WTC11 (cell line): ENCODE measurements at regions not wholly inside any gene's neighbourhood (a gene's known extent, or its start where the extent isn't known, plus 50 kb on each side); places are given as distances from the start of the nearest gene placed in this dataset.

ENCODE experiments used
- ATAC-seq: fragments of 200-7000 bp; cut with Tn5 transposase; 2 replicates; pipeline ENCODE4 v1.10.0; 2021; ENCODE audit warnings: mild to moderate bottlenecking, moderate library complexity
- CTCF ChIA-PET: fragments of 300-600 bp; sonication (Branson Sonifier 250); formaldehyde crosslinking; loops from one replicate; lab custom pipeline; 2021; ENCODE audit warnings: antibody characterized with exemption; lab: Charles Lee
- POLR2A ChIA-PET: fragments of 350-600 bp; sonication (Branson Sonifier 250); formaldehyde crosslinking; loops from one replicate; lab custom pipeline; 2021; ENCODE audit warnings: antibody characterized with exemption; lab: Charles Lee
- DNase-seq: peaks from one replicate; pipeline ENCODE4 v3.0.0; 2021; ENCODE audit warnings: low spot score
- H3K27ac Mint-ChIP-seq: 2 replicates; pipeline ENCODE4 v1.8.0; 2021; ENCODE audit warnings: mixed read lengths
- H3K27me3 Mint-ChIP-seq: 2 replicates; pipeline ENCODE4 v1.8.0; 2021; ENCODE audit warnings: low read depth, mild to moderate bottlenecking, moderate library complexity, mixed read lengths
- H3K36me3 Mint-ChIP-seq: 2 replicates; pipeline ENCODE4 v1.8.0; 2021; ENCODE audit warnings: mixed read lengths
- H3K4me1 Mint-ChIP-seq: 2 replicates; pipeline ENCODE4 v1.8.0; 2022; ENCODE audit warnings: mixed read lengths
- H3K4me3 Mint-ChIP-seq: 2 replicates; pipeline ENCODE4 v1.8.0; 2021; ENCODE audit warnings: mild to moderate bottlenecking, moderate library complexity, mixed read lengths
- H3K9me3 Mint-ChIP-seq: 2 replicates; pipeline ENCODE4 v1.8.0; 2021; ENCODE audit warnings: mixed read lengths
- AFF4 ChIP-seq: sonication (generic); formaldehyde crosslinking; IDR thresholded peaks from 2 replicates; pipeline ENCODE4 v1.8.1; 2023; ENCODE audit warnings: mild to moderate bottlenecking, missing genetic modification reagents, borderline replicate concordance
- CDX4 ChIP-seq: fragments of 250-450 bp; sonication (Bioruptor Pico); IDR thresholded peaks from 2 replicates; pipeline ENCODE4 v1.9.0; 2021; ENCODE audit warnings: moderate library complexity, mild to moderate bottlenecking, inconsistent platforms, borderline replicate concordance
- ELF4 ChIP-seq: sonication (generic); formaldehyde crosslinking; IDR thresholded peaks from 2 replicates; pipeline ENCODE4 v1.8.1; 2022; ENCODE audit warnings: low read depth, mild to moderate bottlenecking, moderate library complexity, missing genetic modification reagents
- FOXP4 ChIP-seq: sonication (generic); formaldehyde crosslinking; IDR thresholded peaks from 2 replicates; pipeline ENCODE4 v1.8.0; 2022; ENCODE audit warnings: mild to moderate bottlenecking, missing genetic modification reagents
- GABPB1 ChIP-seq: sonication (generic); formaldehyde crosslinking; IDR thresholded peaks from 2 replicates; pipeline ENCODE4 v1.8.1; 2023; ENCODE audit warnings: mild to moderate bottlenecking, missing genetic modification reagents
- GRHL2 ChIP-seq: fragments of 250-450 bp; sonication (Bioruptor Pico); IDR thresholded peaks from 2 replicates; pipeline ENCODE4 v1.8.0; 2022; ENCODE audit warnings: mild to moderate bottlenecking, moderate library complexity; ENCODE audit not compliant: insufficient replicate concordance, severe bottlenecking
- GTF2I ChIP-seq: fragments of 250-450 bp; sonication (Bioruptor Pico); conservative IDR thresholded peaks from 2 replicates; pipeline ENCODE4 v1.4.0; 2021; ENCODE audit warnings: mild to moderate bottlenecking
- HMGXB4 ChIP-seq: sonication (generic); formaldehyde crosslinking; IDR thresholded peaks from 2 replicates; pipeline ENCODE4 v1.8.1; 2023; ENCODE audit warnings: mild to moderate bottlenecking, moderate library complexity, missing genetic modification reagents
- NFATC4 ChIP-seq: fragments of 250-450 bp; sonication (Bioruptor Pico); IDR thresholded peaks from 2 replicates; pipeline ENCODE4 v1.9.0; 2021; ENCODE audit warnings: mild to moderate bottlenecking
- NFYB ChIP-seq: sonication (generic); formaldehyde crosslinking; conservative IDR thresholded peaks from 2 replicates; pipeline ENCODE4 v1.8.0; 2022; ENCODE audit warnings: low read depth, missing genetic modification reagents
- NR3C1 ChIP-seq: sonication (generic); formaldehyde crosslinking; conservative IDR thresholded peaks from 2 replicates; pipeline ENCODE4 v1.8.1; 2023; ENCODE audit warnings: low read depth, mild to moderate bottlenecking, missing genetic modification reagents
- TCF7 ChIP-seq: sonication (generic); formaldehyde crosslinking; IDR thresholded peaks from 2 replicates; pipeline ENCODE4 v1.8.0; 2022; ENCODE audit warnings: mild to moderate bottlenecking, low read depth, missing genetic modification reagents, moderate library complexity
- TEAD1 ChIP-seq: sonication (generic); formaldehyde crosslinking; IDR thresholded peaks from 2 replicates; pipeline ENCODE4 v1.8.0; 2022; ENCODE audit warnings: mild to moderate bottlenecking, missing genetic modification reagents
- ZNF121 ChIP-seq: sonication (generic); formaldehyde crosslinking; IDR thresholded peaks from 2 replicates; pipeline ENCODE4 v1.8.0; 2023; ENCODE audit warnings: missing genetic modification reagents
- ZNF232 ChIP-seq: sonication (generic); formaldehyde crosslinking; IDR thresholded peaks from 2 replicates; pipeline ENCODE4 v1.8.0; 2022; ENCODE audit warnings: mild to moderate bottlenecking, missing genetic modification reagents
- ZNF425 ChIP-seq: fragments of 250-450 bp; sonication (Bioruptor Pico); conservative IDR thresholded peaks from 2 replicates; pipeline ENCODE4 v1.9.0; 2021; ENCODE audit warnings: mild to moderate bottlenecking
- ZNF532 ChIP-seq: fragments of 250-450 bp; sonication (Bioruptor Pico); IDR thresholded peaks from 2 replicates; pipeline ENCODE4 v1.9.0; 2021; ENCODE audit warnings: mild to moderate bottlenecking, borderline replicate concordance

GRCh38 chr1:219668446-219668845 lies 55.5 kb upstream of the ZC3H11B start:
- TF ChIP-seq ZNF121 (CRISPR knock-in tag) (no peak), ELF4 (no peak), GABPB1 (no peak), NFYB (CRISPR knock-in tag) (no peak), GRHL2 (no peak), AFF4 (CRISPR knock-in tag) (no peak), GTF2I (CRISPR knock-in tag) (no peak)
- H3K4me1 Mint-ChIP-seq, result no peaks in the 10 kb centered on the region
- ATAC-seq, result no peak
- H3K4me3 Mint-ChIP-seq, result no peak overlapping the region
- H3K36me3 Mint-ChIP-seq, result no peaks in the 10 kb centered on the region
- POLR2A ChIA-PET, result no interaction called here
- H3K27ac Mint-ChIP-seq, result no peak overlapping the region
- no peaks in the 10 kb centered on the region for H3K9me3 Mint-ChIP-seq
- CTCF ChIA-PET, result interaction anchor here (3.9 kb wide), 1 partner anchor 144 kb away, joined by 16 read pairs; no protein-coding TSS in a partner anchor
- DNase-seq, result no peak
- no peaks in the 10 kb centered on the region for H3K27me3 Mint-ChIP-seq

GRCh38 chr1:219666242-219666641 lies 53.3 kb upstream of the ZC3H11B start:
- ATAC-seq (no peak), DNase-seq (no peak)
- H3K4me3 Mint-ChIP-seq, result no peak overlapping the region
- H3K36me3 Mint-ChIP-seq, result no peaks in the 10 kb centered on the region
- no peaks in the 10 kb centered on the region for H3K27me3 Mint-ChIP-seq
- TF ChIP-seq NFATC4 (no peak), ELF4 (no peak), GRHL2 (no peak), ZNF532 (CRISPR knock-in tag) (no peak), ZNF425 (CRISPR knock-in tag) (no peak), TCF7 (CRISPR knock-in tag) (no peak), ZNF232 (CRISPR knock-in tag) (no peak)
- ChIA-PET POLR2A (no interaction called here), CTCF (interaction anchor here (3.9 kb wide), 1 partner anchor 146 kb away, joined by 16 read pairs; no protein-coding TSS in a partner anchor)
- no peak overlapping the region for H3K27ac Mint-ChIP-seq
- no peaks in the 10 kb centered on the region for H3K9me3 Mint-ChIP-seq
- H3K4me1 Mint-ChIP-seq, result peaks cover 7% of the 10 kb centered on the region

- CTCF ChIA-PET, result interaction anchor here (0.7 kb wide), 1 partner anchor 147 kb away, joined by 3 read pairs; no protein-coding TSS in a partner anchor
- no peaks in the 10 kb centered on the region for H3K9me3 Mint-ChIP-seq
- TF ChIP-seq TEAD1, result no peak
- no peak for TF ChIP-seq CDX4 (CRISPR knock-in tag)
- no peak for TF ChIP-seq NR3C1 (CRISPR knock-in tag)
- TF ChIP-seq NFYB (CRISPR knock-in tag), result no peak
- no peak for TF ChIP-seq FOXP4
- no peak for TF ChIP-seq HMGXB4 (CRISPR knock-in tag)
Measured at GRCh38 chr1:219665089-219665488, 52.2 kb upstream of the ZC3H11B start.

More at GRCh38 chr1:219665089-219665488, 52.2 kb upstream of the ZC3H11B start:
- H3K36me3 Mint-ChIP-seq, result no peaks in the 10 kb centered on the region
- no peaks in the 10 kb centered on the region for H3K27me3 Mint-ChIP-seq
- H3K4me1 Mint-ChIP-seq, result peaks cover 17% of the 10 kb centered on the region
- H3K4me3 Mint-ChIP-seq, result no peak overlapping the region
- no peak overlapping the region for H3K27ac Mint-ChIP-seq
- DNase-seq (no peak), ATAC-seq (no peak)
- POLR2A ChIA-PET, result no interaction called here
